ENCODE measurements at regions not wholly inside any gene's neighbourhood (a gene's known extent, or its start where the extent isn't known, plus 50 kb on each side); places are given as distances from the start of the nearest gene placed in this dataset.
"Not testable (repeated sequence)": the region's sequence is repeated elsewhere in the genome, so short reads cannot be mapped to it uniquely, and the experiment has no call there.

DNA sequence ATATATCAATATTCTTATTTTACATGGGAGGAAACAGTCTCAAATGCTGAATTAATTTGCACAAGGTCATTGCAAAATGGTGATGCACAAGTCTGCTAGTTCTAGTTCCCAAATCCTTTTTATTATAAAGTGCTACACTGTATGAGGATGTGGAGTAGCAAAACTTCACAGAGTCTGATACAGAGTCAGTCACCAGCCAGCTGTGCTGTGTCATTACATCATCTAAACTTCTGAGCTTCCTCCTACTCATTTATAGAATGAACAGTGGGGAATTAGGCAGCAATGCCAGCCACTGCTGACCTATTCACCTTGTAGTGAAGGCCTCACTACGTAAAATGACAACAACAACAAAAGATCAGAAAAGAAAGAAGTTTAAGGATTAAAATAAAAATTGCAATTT lies 357.8 kb downstream of the TMEM167A start:
- Histone ChIP-seq H3K27me3 (ENCODE audit: control insufficient read depth, insufficient read depth, low read length) (no peaks in the 10 kb centered on the region), H3K4me1 (ENCODE audit: control insufficient read depth, insufficient read depth, low read length) (peaks cover 2% of the 10 kb centered on the region; the same call in 1 of the 2 replicates), H3K9me3 (ENCODE audit: control insufficient read depth, insufficient read depth, low read length) (no peaks in the 10 kb centered on the region), H3K36me3 (ENCODE audit: control insufficient read depth, insufficient read depth, low read length) (no peaks in the 10 kb centered on the region), H3K4me3 (ENCODE audit: low read length) (no peak overlapping the region), H3K27ac (ENCODE audit: low read length) (no peak overlapping the region)
- WGBS (ENCODE audit: insufficient coverage, insufficient read length): no CpG with 5 or more reads among the region's 1 CpG
- no peak for DNase-seq (ENCODE audit: low read depth, low spot score)

DNA sequence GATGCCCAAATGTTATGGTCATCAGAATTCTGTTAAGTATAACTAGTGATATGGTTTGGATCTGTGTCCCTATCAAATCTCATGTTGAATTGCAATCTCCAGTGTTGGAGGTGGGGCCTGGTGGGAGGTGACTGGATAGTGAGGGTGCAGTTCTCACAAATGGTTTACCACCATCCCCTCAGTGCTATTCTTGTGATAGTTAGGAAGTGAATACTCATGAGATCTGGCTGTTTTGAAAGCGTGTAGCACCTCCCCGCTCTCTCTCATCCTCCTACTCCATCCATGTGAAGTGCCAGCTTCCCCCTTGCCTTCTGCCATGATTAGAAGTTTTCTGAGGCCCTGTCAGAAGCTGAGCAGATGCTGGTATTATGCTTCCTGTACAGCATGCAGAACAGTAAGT lies 359.5 kb downstream of the TMEM167A start:
- no peak overlapping the region for H3K27ac ChIP-seq (ENCODE audit: low read length)
- peaks cover 2% of the 10 kb centered on the region; the same call in 1 of the 2 replicates for H3K4me1 ChIP-seq (ENCODE audit: control insufficient read depth, insufficient read depth, low read length)
- no peaks in the 10 kb centered on the region for H3K27me3 ChIP-seq (ENCODE audit: control insufficient read depth, insufficient read depth, low read length)
- H3K9me3 ChIP-seq (ENCODE audit: control insufficient read depth, insufficient read depth, low read length): no peaks in the 10 kb centered on the region
- no peak for DNase-seq (ENCODE audit: low read depth, low spot score)
- H3K4me3 ChIP-seq (ENCODE audit: low read length): no peak overlapping the region
- no peaks in the 10 kb centered on the region for H3K36me3 ChIP-seq (ENCODE audit: control insufficient read depth, insufficient read depth, low read length)
- WGBS (ENCODE audit: insufficient coverage, insufficient read length): no CpG with 5 or more reads among the region's 2 CpGs

DNA sequence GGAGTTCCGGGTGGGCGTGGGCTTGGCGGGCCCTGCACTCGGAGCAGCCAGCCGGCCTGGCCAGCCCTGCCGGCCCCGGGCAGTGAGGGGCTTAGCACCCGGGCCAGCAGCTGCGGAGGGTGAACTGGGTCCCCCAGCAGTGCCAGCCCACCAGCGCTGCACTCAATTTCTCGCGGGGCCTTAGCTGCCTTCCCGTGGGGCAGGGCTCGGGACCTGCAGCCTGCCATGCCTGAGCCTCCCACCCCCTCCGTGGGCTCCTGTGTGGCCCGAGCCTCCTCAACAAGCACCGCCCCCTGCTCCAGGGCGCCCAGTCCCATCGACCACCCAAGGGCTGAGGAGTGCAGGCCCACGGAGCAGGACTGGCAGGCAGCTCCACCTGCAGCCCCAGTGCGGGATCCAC lies 362.5 kb downstream of the TMEM167A start:
- H3K27ac ChIP-seq (ENCODE audit: low read length); H3K36me3 ChIP-seq (ENCODE audit: control insufficient read depth, insufficient read depth, low read length); H3K27me3 ChIP-seq (ENCODE audit: control insufficient read depth, insufficient read depth, low read length); H3K4me1 ChIP-seq (ENCODE audit: control insufficient read depth, insufficient read depth, low read length); H3K9me3 ChIP-seq (ENCODE audit: control insufficient read depth, insufficient read depth, low read length); H3K4me3 ChIP-seq (ENCODE audit: low read length); DNase-seq (ENCODE audit: low read depth, low spot score): not testable (repeated sequence)
- no CpG with 5 or more reads among the region's 21 CpGs for WGBS (ENCODE audit: insufficient coverage, insufficient read length)

DNA sequence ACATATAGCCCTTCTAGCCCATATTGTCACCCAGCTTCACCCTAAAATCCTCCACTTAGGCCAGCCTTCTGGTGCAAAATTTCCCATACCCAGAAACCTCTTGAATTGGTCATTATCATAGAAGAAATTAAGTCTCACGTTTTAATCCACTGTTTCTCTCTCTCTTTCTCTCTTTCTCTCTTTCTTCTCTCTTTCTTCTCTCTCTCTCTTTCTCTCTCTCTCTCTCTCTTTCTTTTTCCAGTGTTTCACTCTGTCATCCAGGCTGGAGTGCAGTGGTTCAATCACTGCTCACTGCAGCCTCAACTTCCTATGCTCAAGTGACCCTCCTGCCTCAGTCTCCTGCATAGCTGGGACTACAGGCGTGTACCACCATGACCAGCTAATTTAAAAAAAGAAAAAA lies 363.4 kb downstream of the TMEM167A start:
- Histone ChIP-seq H3K27me3 (ENCODE audit: control insufficient read depth, insufficient read depth, low read length) (no peaks in the 10 kb centered on the region), H3K4me3 (ENCODE audit: low read length) (no peak overlapping the region), H3K36me3 (ENCODE audit: control insufficient read depth, insufficient read depth, low read length) (no peaks in the 10 kb centered on the region), H3K27ac (ENCODE audit: low read length) (no peak overlapping the region), H3K9me3 (ENCODE audit: control insufficient read depth, insufficient read depth, low read length) (no peaks in the 10 kb centered on the region), H3K4me1 (ENCODE audit: control insufficient read depth, insufficient read depth, low read length) (no peaks in the 10 kb centered on the region)
- no CpG with 5 or more reads among the region's 2 CpGs for WGBS (ENCODE audit: insufficient coverage, insufficient read length)
- DNase-seq (ENCODE audit: low read depth, low spot score): no peak

DNA sequence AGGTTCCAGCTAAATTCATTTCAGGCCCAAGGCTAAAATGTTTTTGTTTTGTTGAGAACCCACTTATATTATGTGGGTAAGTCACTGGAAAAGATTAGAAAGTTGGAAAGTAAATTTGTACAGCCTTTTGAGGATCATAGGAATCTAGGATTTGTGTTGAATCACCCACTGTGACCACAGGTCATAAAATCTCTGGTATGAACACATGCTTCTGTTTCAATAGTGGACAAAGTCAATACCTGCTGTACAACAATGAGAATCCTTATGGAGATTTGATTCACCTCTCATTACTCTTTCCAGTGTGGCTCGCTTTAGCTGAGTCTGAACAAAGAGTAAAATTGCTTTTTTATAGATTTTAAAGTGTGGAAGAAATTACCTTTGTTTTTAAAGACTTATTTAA lies 369.5 kb downstream of the TMEM167A start:
- Histone ChIP-seq H3K9me3 (ENCODE audit: control insufficient read depth, insufficient read depth, low read length) (no peaks in the 10 kb centered on the region), H3K36me3 (ENCODE audit: control insufficient read depth, insufficient read depth, low read length) (no peaks in the 10 kb centered on the region), H3K27ac (ENCODE audit: low read length) (no peak overlapping the region), H3K27me3 (ENCODE audit: control insufficient read depth, insufficient read depth, low read length) (no peaks in the 10 kb centered on the region), H3K4me3 (ENCODE audit: low read length) (no peak overlapping the region), H3K4me1 (ENCODE audit: control insufficient read depth, insufficient read depth, low read length) (no peaks in the 10 kb centered on the region)
- WGBS (ENCODE audit: insufficient coverage, insufficient read length): no CpG with 5 or more reads among the region's 1 CpG
- DNase-seq (ENCODE audit: low read depth, low spot score): no peak

DNA sequence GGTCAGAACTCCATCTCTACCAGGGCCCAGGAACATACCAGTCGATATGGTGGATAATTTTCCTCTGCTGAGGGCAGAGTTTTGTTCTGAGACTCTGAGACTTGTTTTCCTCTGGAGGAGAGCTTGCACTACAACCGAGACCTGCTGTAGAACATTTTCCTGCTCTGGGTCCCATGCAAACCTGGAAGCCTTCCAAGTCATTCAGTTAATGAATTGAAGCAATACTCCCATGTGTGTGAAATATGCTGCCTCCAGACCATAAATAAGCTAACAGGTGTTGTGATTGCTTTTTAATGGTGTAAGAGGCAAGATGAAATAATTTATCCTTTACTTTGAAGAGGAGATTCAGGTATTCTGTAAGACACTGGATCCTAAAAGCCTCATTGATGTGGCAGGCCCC lies 372.8 kb downstream of the TMEM167A start:
- no peaks in the 10 kb centered on the region for H3K9me3 ChIP-seq (ENCODE audit: control insufficient read depth, insufficient read depth, low read length)
- no peak overlapping the region for H3K4me3 ChIP-seq (ENCODE audit: low read length)
- H3K36me3 ChIP-seq (ENCODE audit: control insufficient read depth, insufficient read depth, low read length): no peaks in the 10 kb centered on the region
- WGBS (ENCODE audit: insufficient coverage, insufficient read length): no CpG with 5 or more reads among the region's 2 CpGs
- H3K27ac ChIP-seq (ENCODE audit: low read length): no peak overlapping the region
- H3K27me3 ChIP-seq (ENCODE audit: control insufficient read depth, insufficient read depth, low read length): no peaks in the 10 kb centered on the region
- no peaks in the 10 kb centered on the region for H3K4me1 ChIP-seq (ENCODE audit: control insufficient read depth, insufficient read depth, low read length)
- no peak for DNase-seq (ENCODE audit: low read depth, low spot score)

DNA sequence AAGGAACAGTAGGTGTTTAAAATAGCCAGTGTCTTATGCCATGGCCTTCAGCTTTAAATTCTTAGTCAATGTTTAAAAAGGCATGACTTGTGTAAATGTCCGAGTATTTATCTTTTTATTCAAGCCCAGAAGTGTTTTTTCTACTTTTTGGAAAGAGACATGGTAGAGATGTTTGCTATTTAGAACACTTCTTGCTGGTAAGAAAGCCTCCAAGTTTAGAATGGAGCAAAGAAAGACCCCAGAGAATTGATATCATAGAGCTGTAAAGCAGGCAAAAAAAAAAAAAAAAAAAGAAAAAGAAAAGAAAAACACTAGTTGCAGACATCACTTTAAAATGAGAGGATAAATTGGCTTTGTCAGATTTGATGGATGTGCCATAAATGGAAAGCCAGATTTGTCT lies 375.1 kb downstream of the TMEM167A start:
- no peak overlapping the region for H3K27ac ChIP-seq (ENCODE audit: low read length)
- H3K4me3 ChIP-seq (ENCODE audit: low read length): no peak overlapping the region
- H3K36me3 ChIP-seq (ENCODE audit: control insufficient read depth, insufficient read depth, low read length): no peaks in the 10 kb centered on the region
- no peaks in the 10 kb centered on the region for H3K27me3 ChIP-seq (ENCODE audit: control insufficient read depth, insufficient read depth, low read length)
- no CpG with 5 or more reads among the region's 1 CpG for WGBS (ENCODE audit: insufficient coverage, insufficient read length)
- no peak for DNase-seq (ENCODE audit: low read depth, low spot score)
- no peaks in the 10 kb centered on the region for H3K9me3 ChIP-seq (ENCODE audit: control insufficient read depth, insufficient read depth, low read length)
- no peaks in the 10 kb centered on the region for H3K4me1 ChIP-seq (ENCODE audit: control insufficient read depth, insufficient read depth, low read length)

DNA sequence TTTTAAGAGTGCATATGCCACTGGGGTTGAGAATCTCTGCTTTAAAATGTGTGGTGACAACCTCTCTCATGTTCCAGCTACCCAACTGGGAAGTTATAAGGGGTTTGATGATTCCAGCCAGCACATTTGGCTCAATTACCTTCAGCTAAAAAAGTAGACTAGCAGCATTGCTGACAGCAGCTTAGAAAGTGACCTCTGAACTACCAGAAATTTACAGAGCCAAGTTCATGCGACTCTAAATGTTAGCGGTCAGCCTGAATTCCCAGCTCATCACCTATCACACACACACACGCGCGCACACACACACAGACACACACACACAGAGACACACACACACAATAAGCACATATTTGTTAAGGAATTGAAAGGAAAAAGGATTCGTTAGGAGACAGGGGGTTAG lies 377.5 kb downstream of the TMEM167A start:
- no CpG with 5 or more reads among the region's 6 CpGs for WGBS (ENCODE audit: insufficient coverage, insufficient read length)
- Histone ChIP-seq H3K36me3 (ENCODE audit: control insufficient read depth, insufficient read depth, low read length) (no peaks in the 10 kb centered on the region), H3K27ac (ENCODE audit: low read length) (no peak overlapping the region), H3K27me3 (ENCODE audit: control insufficient read depth, insufficient read depth, low read length) (no peaks in the 10 kb centered on the region), H3K4me1 (ENCODE audit: control insufficient read depth, insufficient read depth, low read length) (no peaks in the 10 kb centered on the region), H3K4me3 (ENCODE audit: low read length) (no peak overlapping the region), H3K9me3 (ENCODE audit: control insufficient read depth, insufficient read depth, low read length) (no peaks in the 10 kb centered on the region)
- no peak for DNase-seq (ENCODE audit: low read depth, low spot score)

DNA sequence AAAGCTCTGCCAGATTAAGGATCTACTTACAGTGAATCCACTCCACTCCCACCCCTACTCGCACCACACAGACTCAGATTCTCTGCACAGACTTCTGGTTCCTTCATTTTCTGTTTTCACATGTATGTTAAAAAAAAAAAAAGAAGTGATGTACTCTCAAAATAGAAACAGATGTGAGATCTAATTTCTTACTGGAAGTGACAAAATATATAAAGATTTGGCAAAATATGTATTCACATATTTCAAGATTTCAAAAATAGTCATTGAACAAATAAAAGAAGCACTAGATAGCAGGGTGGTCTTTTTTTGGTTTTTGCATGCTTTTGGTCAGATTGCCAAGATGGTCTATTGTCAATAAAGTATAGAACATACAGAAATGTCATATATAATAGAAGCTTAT lies 379.2 kb downstream of the TMEM167A start:
- H3K4me1 ChIP-seq (ENCODE audit: control insufficient read depth, insufficient read depth, low read length): no peaks in the 10 kb centered on the region
- no peak for DNase-seq (ENCODE audit: low read depth, low spot score)
- H3K36me3 ChIP-seq (ENCODE audit: control insufficient read depth, insufficient read depth, low read length): no peaks in the 10 kb centered on the region
- H3K27ac ChIP-seq (ENCODE audit: low read length): no peak overlapping the region
- H3K4me3 ChIP-seq (ENCODE audit: low read length): no peak overlapping the region
- H3K27me3 ChIP-seq (ENCODE audit: control insufficient read depth, insufficient read depth, low read length): no peaks in the 10 kb centered on the region
- no CpG with 5 or more reads among the region's 1 CpG for WGBS (ENCODE audit: insufficient coverage, insufficient read length)
- no peaks in the 10 kb centered on the region for H3K9me3 ChIP-seq (ENCODE audit: control insufficient read depth, insufficient read depth, low read length)

DNA sequence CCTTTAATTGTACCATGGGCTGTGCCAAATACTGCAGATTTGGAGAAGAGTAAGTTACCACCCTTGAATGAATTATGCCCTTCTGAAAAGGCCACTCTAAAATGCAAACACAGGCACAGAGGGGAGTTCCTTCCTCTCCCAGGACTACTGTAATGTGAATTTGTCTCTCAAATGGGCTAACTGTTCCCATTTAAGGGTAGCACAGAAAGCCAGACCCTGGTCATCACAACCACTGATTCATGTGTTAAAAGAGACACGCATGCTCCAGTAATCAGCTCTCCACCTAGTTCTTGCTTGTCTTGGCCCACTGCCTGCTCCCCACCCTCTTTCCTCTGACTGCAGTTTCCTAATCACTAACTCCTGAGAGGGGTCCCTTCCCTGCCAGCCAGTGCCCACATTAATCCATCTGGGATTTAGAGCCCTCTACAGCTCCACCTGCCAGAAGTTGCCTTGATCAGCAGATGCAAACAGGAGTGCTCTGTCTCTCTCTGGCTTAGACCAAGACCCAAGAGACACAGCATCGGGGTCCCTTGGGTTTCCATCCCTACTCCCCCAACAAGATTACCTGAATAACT lies 382.4 kb downstream of the TMEM167A start:
- Histone ChIP-seq H3K27ac (ENCODE audit: low read length) (no peak overlapping the region), H3K27me3 (ENCODE audit: control insufficient read depth, insufficient read depth, low read length) (no peaks in the 10 kb centered on the region), H3K4me1 (ENCODE audit: control insufficient read depth, insufficient read depth, low read length) (no peaks in the 10 kb centered on the region), H3K36me3 (ENCODE audit: control insufficient read depth, insufficient read depth, low read length) (no peaks in the 10 kb centered on the region), H3K4me3 (ENCODE audit: low read length) (no peak overlapping the region), H3K9me3 (ENCODE audit: control insufficient read depth, insufficient read depth, low read length) (no peaks in the 10 kb centered on the region)
- WGBS (ENCODE audit: insufficient coverage, insufficient read length): no CpG with 5 or more reads among the region's 2 CpGs
- no peak for DNase-seq (ENCODE audit: low read depth, low spot score)

DNA sequence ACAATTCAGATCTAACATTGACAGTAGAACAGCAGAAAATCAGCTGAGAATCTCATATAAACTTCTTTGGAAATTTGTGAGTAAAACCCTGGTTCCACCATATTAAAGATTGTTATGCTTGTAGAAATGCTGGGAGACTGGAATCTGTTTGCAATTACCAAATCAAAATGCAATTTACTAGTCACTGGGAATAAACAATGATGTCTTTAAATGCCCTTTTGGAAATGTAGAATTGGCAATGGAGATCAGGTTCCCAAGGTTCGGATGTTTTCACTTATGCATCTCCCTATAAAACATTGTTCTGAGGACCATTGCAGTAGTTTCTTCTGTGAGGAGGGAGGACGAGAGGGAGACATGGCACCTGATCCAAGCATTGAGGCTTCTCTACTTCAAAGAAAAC lies 384.4 kb downstream of the TMEM167A start:
- Histone ChIP-seq H3K4me1 (ENCODE audit: control insufficient read depth, insufficient read depth, low read length) (no peaks in the 10 kb centered on the region), H3K27ac (ENCODE audit: low read length) (no peak overlapping the region), H3K36me3 (ENCODE audit: control insufficient read depth, insufficient read depth, low read length) (no peaks in the 10 kb centered on the region), H3K27me3 (ENCODE audit: control insufficient read depth, insufficient read depth, low read length) (no peaks in the 10 kb centered on the region), H3K9me3 (ENCODE audit: control insufficient read depth, insufficient read depth, low read length) (no peaks in the 10 kb centered on the region), H3K4me3 (ENCODE audit: low read length) (no peak overlapping the region)
- WGBS (ENCODE audit: insufficient coverage, insufficient read length): no CpG with 5 or more reads among the region's 2 CpGs
- DNase-seq (ENCODE audit: low read depth, low spot score): no peak

All from iPS DF 6.9 (cell line).